GM21526 (cell line): ENCODE measurements at regions not wholly inside any gene's neighbourhood (a gene's known extent, or its start where the extent isn't known, plus 50 kb on each side); places are given as distances from the start of the nearest gene placed in this dataset.

Experiments
- ATAC-seq: cut with Tn5 transposase; IDR thresholded peaks from one replicate; pipeline ENCODE4 v1.9.1; 2021; ENCODE audit warnings: moderate library complexity; ENCODE audit not compliant: unreplicated experiment, low FRiP score

DNA sequence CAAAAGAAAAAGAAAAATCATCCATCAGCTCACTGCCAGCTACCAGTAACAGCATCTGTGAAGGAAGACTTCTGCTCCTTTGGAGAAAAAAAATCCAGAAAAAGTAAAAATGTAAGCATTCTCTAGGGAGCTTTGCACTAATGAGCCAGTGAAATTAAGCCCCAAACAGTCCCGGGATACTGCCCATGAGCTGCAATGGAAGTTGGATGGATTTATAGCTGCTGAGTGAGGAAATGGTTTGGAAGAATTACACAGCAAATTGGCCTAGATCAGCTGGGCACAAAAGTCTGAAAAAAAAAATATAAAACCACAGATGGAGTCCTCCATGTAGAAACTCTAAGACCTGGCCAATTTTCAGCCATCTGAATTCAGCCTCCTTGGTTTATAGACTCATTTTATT, 462.9 kb upstream of the USP15 start:
- no peak for ATAC-seq

DNA sequence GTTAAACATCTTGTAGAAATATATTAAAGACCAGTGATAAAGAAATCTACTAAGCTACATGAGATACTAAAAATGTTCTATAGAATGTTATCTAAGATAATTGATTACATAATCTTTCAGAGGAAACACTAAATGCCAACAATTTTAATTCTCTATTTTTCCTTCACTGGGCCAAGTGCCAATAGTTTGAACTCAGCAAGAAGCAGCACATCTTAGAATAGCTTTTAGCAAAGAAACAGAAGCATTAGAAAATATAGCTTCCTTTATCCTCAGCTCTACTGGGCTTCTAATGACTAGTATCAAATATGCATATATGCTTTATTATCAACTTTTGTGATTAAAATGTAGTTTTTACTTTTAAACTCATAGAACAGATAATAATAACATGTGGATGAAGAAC, 461.4 kb upstream of the USP15 start:
- no peak for ATAC-seq

DNA sequence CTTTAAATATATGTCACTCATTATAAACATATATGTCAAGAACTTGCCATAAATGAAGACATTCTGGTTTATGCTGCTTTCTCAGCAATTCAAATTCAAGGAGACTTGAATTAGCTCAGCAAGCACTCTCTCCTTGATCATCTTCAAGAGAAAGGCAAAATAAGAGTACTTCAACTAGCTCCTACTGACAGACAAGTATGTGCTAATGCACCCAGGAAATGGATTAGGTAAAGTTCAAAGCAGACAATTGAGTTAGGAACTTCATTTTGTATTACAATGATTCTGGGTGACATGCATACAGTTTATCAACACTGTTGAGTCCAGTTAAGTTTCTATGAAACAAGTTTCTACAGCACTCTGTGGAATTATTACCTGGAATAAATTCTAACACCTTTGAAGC, 455.9 kb upstream of the USP15 start:
- ATAC-seq, result no peak

DNA sequence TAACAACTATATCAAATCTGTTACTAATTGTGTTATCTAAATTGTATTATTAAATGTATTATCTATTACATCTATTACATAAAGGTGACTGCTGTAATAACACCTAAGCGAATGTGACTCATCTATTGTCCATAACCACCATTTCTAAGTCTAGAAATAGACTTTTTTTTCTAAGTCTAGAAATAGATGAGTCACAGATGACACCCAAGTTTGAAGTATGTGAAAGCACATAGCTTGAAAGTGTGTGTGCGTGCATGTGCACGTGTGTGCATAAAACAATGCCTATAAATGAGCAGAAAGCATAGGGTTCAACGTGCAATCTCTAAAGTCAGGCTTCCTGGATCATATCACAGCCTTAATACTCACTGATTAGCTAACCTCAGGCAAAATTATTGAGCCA, 451.3 kb upstream of the USP15 start:
- ATAC-seq, result no peak

DNA sequence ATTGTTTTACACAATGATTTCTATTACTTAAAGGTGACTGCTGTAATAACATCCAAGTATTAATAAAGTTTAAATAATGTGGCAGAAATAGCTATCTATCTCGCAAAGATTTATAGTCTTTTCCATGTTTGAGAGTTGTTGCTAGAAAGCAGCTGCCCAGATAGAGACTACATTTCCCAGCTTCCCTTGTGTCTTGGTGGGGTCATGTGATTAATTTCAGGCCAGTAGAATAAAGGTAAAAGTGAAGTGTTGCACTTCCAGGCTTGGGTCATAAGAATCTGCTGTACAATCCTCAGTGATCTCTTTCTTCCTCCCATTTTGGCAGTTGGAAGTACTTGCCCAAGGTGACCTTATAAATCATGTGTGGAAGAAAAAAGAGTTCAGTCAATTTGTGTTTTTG, 449.7 kb upstream of the USP15 start:
- no peak for ATAC-seq

DNA sequence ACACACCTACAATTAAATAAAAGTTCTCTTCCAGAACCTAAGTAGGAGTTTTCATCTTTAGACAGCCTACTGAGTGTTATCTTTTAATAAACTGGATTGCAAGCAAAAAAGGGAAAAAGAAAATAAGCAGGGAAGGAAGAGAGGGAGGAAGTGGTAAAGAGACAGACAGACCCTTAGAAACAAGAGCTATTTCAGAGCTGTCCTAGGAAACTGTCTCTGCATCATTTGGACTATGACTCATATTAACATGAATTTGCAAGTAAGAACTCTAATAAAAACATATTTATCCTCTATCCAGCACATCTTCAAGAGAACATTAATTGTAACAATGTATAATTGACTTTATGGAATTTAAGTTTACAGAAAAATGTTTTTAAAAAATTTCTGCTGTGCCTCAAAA, 438.8 kb upstream of the USP15 start:
- ATAC-seq, result no peak

DNA sequence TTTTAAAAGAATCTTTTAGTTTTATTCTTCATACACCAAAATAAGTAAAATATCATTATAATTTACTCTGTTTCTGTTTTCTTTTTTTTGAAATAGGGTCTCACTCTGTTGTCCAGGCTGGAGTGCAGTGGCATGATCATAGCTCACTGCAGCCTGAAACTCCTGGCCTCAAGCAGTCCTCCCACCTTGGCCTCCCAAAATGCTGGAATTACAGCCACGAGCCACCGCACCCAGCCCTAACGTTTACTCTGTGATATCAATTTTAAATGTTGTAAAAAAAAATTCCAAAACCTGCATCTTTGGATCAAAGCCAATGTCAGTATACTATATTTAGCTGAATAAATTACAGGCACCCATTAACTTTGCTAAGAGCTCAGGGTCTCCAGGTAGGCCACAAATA, 437.1 kb upstream of the USP15 start:
- no peak for ATAC-seq

DNA sequence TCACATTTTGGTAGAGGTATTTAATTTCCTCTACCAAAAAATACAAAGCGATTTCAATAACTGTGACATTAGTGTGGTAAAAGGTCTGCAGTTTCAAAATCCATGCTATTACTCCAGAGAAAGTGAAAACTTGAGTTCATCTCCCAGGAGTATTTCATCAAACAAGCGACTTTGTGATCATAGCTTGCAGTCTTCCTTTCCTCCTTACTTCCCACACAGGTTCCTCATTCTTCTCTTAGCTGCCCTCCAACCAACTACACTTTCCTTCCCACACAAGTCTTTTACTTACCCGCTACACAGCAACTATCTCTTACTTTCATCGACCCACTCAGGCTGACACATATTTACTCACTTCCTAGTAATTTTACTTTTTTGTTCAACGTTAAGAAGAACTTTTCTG, 413.4 kb upstream of the USP15 start:
- no peak for ATAC-seq

DNA sequence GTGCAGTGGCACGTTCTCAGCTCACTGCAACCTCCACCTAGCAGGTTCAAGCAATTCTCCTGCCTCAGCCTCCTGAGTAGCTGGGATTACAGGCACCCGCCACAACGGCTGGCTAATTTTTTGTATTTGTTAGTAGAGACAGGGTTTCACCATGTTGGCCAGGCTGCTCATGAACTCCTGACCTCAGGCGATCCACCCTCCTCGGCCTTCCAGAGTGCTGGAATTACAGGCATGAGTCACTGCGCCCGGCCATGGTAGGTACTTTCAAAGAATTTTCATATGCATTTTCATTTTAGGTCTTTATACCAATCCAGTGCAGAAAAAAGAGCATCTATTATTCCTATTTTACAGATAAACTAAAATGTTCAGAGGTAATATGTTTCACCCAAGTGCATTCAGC, 411.3 kb upstream of the USP15 start:
- ATAC-seq, result no peak

DNA sequence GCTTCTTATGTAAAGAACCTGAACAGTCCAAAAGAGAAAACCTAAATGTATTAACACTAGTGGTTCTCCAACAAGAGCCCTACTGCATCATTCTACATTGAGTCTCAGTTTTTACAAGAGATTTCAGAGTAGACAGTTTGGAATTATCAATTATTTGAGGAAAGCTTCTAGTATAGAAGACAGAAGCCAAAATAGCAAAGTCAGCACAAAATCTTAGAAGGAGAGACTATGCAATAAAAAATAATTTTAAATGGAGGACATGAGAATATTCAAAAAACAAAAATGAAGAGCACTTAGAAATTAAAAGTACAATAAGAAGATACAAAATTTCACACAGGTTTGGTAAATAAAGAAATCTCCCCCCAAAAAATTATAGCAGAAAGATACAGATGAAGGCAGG, 406.3 kb upstream of the USP15 start:
- ATAC-seq, result no peak

DNA sequence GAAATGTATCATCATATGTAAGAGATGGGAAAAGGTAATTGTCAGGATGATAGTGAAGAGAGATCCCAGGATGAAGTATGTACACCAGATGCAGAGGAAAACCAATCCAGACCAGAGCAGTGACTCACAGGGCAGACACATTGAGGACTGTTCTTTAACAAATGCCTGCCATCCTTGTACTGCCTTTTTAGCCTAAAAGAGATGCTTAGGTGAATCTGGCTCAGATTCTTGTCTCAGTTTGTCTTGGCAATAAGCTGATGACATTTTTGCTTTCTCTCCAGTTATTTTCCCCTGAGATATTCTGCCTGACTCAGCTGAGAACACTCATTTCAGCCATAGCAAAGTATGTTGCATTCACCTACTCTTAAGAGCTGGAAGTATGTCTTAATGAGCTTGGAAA, 405.3 kb upstream of the USP15 start:
- no peak for ATAC-seq

DNA sequence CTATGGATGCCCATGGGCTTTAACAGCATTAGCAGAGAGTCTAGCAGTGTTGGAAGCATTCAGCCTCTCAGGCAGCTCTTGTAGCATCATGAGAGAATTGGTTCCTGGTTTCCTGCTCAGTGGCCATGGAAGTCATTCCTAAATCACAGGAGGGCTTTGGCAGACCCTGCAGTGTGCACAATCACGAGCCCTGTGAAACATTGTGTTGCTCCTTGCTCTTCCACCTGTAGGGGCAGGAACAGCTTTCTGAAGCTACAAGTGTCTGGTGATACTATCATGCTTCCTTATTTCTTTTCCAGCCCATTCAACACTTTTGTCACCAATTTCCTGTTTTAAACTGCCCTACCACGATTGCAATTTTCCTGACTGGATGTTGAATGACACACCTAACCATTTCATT, 402.2 kb upstream of the USP15 start:
- no peak for ATAC-seq

DNA sequence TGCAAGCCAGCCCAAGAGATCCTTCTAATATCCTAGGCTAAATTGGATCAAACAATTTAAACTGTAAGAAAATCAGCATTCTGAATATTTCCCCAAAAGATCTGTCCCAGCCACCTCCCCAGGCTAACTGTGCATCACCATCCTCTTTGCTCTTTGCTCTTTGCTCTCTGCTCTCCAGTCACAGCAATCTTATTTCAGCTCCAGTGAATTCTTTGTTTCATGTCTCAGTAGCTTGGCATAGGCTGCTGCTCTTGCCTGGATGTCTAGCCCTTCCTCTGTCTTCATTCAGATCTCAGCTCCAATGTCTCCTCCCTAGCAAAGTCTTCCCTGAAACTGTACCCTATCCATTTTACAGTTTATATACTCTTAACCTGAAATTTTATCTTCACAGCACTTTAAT, 399.8 kb upstream of the USP15 start:
- no peak for ATAC-seq

DNA sequence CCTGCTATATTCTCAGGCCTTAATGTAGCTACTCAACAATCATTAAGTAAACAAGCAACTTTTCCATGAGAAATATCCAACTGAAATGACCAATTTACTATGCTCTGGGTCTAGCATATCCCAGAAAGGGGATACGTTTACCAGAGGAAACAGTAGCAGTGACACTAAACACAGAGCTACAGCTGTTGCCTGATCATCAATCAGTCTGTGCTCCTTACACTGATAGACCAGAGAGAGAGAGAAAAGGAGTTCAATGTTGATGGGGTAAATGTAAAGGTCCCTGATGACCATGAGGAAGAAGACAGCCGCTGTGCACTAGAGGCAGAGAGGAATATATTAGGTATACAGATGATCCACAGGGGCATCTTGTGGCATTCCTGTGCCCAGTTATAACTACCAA, 397.2 kb upstream of the USP15 start:
- ATAC-seq, result no peak

DNA sequence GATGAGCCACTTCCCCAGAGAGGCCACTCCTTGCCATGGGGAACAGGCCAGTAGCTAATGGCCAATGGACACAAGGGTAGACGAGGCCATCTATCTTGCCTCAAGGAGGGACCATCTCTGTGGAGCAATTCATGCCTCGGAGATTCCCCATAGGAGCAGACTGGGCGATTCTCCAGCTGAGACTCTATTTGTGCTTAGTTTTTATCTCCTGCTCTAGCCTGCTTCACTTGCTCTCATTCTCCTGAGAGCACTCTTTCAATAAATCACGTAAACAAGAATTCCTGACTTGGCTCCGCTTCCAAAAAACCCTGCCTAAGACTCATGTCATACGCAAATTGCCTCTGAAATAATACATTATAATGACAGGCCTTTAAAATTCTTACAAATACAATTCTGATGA, 396.4 kb upstream of the USP15 start:
- no peak for ATAC-seq

DNA sequence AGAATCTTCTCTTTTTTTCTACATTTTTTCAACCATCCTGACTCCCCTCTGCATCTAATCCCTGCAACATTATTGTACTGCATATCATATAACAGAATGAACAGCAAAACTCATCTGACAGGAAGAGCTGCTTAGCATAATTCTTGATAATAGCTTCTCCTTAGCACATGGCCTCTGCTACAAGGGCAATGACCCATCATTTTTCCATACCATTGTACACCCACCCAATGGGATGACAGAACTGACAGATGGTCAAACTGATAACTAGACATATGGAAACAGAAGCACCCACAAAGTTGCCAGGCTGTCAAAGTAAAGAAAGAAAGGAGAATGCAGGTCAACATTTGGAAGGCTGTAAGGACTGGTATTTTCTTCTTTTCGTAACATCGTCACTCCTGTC, 390.4 kb upstream of the USP15 start:
- ATAC-seq, result no peak

DNA sequence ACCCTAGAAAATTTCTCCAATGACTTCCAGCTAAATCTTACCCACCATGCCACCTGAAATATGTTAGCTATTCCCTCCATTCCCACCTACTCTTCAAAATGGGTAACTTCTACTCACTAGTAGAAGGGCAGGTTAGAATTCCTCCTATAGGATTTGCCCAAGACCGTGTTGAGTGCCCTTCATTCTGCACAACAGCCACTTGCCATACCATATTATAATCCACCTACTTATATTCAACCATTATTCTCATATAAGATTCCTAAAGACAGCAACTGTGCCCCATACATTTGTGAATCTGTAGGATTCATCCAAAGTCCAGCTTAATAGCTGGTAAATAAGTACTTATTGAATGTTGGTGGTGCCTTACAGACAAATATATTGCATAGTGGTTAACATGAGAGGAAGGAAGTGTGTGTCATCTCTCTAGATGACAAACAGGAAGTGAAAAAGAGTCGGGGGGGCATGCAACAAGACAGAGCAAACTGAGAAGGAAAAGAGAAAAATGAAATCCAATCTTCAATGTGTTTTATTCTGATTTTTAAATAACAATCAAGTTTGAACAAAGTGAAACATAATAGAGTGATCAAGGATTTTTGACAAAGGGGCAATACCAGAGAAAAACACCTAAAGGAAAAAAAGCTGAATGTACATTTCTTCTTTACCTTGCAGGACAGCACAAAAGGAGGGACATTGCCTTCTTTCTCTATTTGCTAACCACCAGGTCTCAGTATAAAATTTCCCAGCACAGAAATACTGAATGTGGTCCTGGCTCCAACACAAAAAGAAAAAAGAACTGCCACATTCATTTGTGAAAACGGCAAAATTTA, 389.3 kb upstream of the USP15 start:
- no peak for ATAC-seq

DNA sequence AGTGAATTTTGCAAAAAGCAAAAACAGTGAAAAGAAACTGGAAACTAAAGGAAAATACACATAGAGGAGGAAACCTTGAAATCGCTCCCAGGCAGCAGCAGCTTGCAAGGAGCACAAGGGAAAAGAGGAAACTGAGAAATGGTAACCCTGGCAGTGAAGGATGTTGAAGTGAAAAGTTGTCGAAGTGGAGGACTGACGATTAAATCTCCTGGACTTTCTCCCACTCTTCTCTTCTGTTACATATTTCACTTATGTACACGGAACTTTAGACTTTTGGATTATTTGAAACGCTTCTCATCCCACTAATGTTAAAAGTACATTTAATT, 388.8 kb upstream of the USP15 start:
- ATAC-seq, result no peak

DNA sequence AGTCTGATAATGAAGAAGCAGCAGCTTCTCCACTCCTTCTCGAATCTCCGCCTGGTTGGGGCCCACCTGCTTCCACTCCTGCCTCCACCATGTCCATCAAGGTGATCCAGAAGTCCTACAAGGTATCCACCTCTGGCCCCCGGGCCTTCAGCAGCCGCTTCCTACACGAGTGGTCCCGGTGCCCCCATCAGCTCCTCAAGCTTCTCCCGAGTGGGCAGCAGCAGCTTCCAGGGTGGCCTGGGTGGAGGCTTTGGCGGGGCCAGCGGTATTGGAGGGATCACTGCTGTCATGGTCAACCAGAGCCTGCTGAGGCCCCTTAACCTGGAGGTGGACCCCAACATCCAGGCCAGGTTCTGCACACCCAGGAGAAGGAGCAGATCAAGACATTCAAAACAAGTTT, 381.0 kb upstream of the USP15 start:
- no peak for ATAC-seq

DNA sequence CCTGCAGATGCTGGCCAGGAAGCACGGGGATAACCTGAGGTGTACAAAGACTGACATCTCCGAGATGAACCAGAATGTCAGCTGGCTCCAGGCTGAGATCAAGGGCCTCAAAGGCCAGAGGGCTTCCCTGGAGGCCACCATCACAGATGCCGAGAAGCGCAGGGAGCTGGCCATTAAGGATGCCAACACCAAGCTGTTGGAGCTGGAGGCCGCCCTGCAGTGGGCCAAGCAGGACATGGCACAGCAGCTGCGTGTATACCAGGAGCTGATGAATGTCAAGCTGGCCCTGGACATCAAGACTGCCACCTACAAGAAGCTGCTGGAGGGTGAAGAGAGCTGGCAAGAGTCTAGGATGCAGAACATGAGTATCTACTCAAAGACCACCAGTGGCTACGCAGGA, 380.0 kb upstream of the USP15 start:
- ATAC-seq, result no peak

DNA sequence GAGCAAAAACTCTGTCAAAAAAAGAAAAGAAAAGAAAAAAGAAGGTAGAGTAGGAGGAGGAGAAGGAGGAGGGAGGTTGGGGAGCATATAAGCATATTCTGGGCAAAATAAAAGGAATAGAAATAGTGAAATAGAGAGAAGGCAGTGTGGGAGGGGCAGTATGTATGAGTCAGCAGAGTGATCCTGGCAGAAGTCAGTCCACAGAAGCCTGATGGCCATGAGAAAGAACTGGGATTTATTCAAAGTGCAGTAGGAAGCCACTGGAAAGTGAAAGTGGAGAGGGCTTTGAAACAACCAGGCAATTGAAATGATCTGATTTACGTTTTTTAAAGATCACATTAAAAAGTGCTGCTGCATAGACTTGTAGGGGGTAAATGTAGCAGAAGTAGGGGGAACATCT, 368.6 kb upstream of the USP15 start:
- no peak for ATAC-seq

DNA sequence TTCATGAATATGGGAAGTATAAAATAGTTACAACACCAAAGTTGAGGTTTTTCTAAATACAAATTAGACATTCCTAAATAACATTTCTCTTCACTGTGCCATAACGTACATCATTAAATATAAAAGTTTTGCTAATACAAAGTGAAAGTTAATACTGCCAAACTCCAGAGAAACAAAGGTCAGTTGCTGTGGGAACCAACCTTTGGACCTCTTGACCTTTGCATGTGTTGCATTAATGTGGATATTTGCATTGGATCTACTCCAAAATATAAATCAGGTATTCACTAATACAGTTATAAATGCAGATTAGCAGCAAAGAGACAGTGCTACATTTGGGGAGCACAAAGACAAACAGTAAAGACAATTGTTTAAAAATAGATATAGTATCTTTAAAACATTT, 366.0 kb upstream of the USP15 start:
- no peak for ATAC-seq

DNA sequence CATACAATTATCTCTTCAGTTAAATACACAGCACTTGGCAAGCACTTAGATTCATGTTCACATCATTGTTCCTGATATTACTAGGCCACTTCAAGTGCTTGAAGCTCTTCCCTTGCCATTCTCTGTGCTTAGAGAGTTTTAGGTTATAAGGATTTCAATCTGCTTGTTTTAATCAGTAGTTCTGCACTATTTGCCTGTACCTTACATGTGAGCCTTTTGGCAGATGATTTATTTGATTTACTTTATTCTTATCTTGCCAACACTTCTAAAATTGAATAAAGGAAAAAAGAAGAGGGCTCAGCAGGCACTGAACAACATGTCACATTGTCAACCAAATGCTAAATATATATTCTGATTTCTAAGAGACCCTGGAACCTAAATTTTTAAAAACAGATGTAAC, 363.8 kb upstream of the USP15 start:
- ATAC-seq, result no peak
